Small intestine (tissue), 7 donors: ENCODE measurements at regions not wholly inside any gene's neighbourhood (a gene's known extent, or its start where the extent isn't known, plus 50 kb on each side); places are given as distances from the start of the nearest gene placed in this dataset.

ENCODE experiments used
- DNase-seq, 2 donors: peaks; one replicate each; pipeline versions ENCODE4 v3.0.0 to v3.0.0-alpha.2; 2013
- FAIRE-seq: peaks from 2 replicates; lab custom pipeline; 2012; peaks lifted over from hg19 to GRCh38; lab: Jason Lieb, UNC
- H3K27ac ChIP-seq, 3 donors: one replicate each; pipeline ENCODE4 v1.5.1; 2013; ENCODE audit warnings: low read length in 2 of 3, mild to moderate bottlenecking in 2 of 3, control low read depth in 1 of 3, inconsistent platforms in 1 of 3, low read depth in 1 of 3, moderate library complexity in 1 of 3
- H3K27me3 ChIP-seq, 3 donors: one replicate each; pipeline ENCODE4 v1.6.1; 2013; ENCODE audit warnings: low read length in 3 of 3, inconsistent platforms in 1 of 3; ENCODE audit not compliant: control insufficient read depth in 3 of 3, insufficient read depth in 3 of 3
- H3K36me3 ChIP-seq, 3 donors: one replicate each; pipeline ENCODE4 v1.6.1; 2013; ENCODE audit warnings: low read length in 3 of 3, inconsistent platforms in 1 of 3, low read depth in 1 of 3, mild to moderate bottlenecking in 1 of 3, moderate library complexity in 1 of 3; ENCODE audit not compliant: control insufficient read depth in 3 of 3, insufficient read depth in 2 of 3
- H3K4me1 ChIP-seq, 3 donors: one replicate each; pipeline ENCODE4 v1.6.1; 2013; ENCODE audit warnings: low read length in 2 of 3, inconsistent platforms in 1 of 3, low read depth in 1 of 3, mild to moderate bottlenecking in 1 of 3, moderate library complexity in 1 of 3; ENCODE audit not compliant: control insufficient read depth in 3 of 3, insufficient read depth in 2 of 3
- H3K4me3 ChIP-seq, 3 donors: one replicate each; pipeline ENCODE4 v1.5.1; 2013; ENCODE audit warnings: low read length in 3 of 3, control low read depth in 1 of 3, inconsistent platforms in 1 of 3, low read depth in 1 of 3, mild to moderate bottlenecking in 1 of 3, moderate library complexity in 1 of 3
- H3K9me3 ChIP-seq, 2 donors: one replicate each; pipeline ENCODE4 v1.6.1; 2013; ENCODE audit warnings: low read depth in 1 of 2, low read length in 1 of 2; ENCODE audit not compliant: control insufficient read depth in 2 of 2, insufficient read depth in 1 of 2
- WGBS, 3 donors: extraction: QIAGEN DNeasy Blood & Tissue Kit; methylation state at CpG; one replicate each; pipeline ENCODE4 v1.1.7; 2013; 5-methylcytosine and 5-hydroxymethylcytosine counted together
- donor health status: healthy with polysubstance abuse.
- donor health status: control.
- donor health status: control.
- donor health status: Bipolar disorder and iron deficiency.
- donor health status: healthy.

DNA sequence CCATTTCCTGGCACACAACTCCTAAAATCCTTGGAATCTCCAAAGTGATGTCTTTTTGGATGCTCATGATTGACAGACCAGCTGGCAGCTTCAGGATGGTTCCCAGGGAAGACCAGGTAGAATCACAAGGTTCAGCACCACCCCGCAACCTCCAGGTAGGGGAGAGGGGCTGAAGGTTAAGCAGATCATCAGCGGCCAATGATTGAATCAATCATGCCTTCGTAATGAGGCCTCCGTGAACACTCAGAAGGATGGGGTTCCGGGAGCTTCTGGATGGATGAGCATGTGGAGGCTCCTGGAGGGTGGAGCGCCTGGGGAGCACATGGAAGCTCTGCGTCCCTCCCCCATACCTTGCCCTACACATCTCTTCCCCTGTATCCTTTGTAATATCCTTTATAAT is 185.9 kb downstream of the SEC14L1 start:
- H3K4me1 ChIP-seq = peaks cover 18 to 88% (median 24%) of the 10 kb centered on the region in 3 donors
- H3K36me3 ChIP-seq = peaks cover 0 to 64% (median 0%) of the 10 kb centered on the region in 3 donors
- H3K27ac ChIP-seq = peak overlapping the region in 1 of 3 donors; percentile 72
- no peak overlapping the region for H3K4me3 ChIP-seq
- FAIRE-seq (no peak), DNase-seq (no peak)
- no peaks in the 10 kb centered on the region for H3K9me3 ChIP-seq
- 90 to 93% (median 92%) methylated on average over 7 of the region's 7 CpGs for WGBS, 3 donors
- H3K27me3 ChIP-seq = no peaks in the 10 kb centered on the region

GRCh38 chr17:77327181-77327565 is 186.4 kb downstream of the SEC14L1 start:
- WGBS, 3 donors = 70 to 84% (median 76%) methylated on average over 11 of the region's 11 CpGs
- no peaks in the 10 kb centered on the region for H3K9me3 ChIP-seq
- peaks cover 0 to 59% (median 0%) of the 10 kb centered on the region in 3 donors for H3K36me3 ChIP-seq
- H3K4me1 ChIP-seq = peaks cover 18 to 87% (median 24%) of the 10 kb centered on the region in 3 donors
- H3K4me3 ChIP-seq = no peak overlapping the region
- H3K27ac ChIP-seq = peak overlapping the region in 1 of 3 donors; percentile 72
- DNase-seq = no peak
- no peak for FAIRE-seq
- no peaks in the 10 kb centered on the region for H3K27me3 ChIP-seq

- peak overlapping the region in 1 of 3 donors; percentile 72 for H3K27ac ChIP-seq
- peaks cover 18 to 80% (median 23%) of the 10 kb centered on the region in 3 donors for H3K4me1 ChIP-seq
- no peaks in the 10 kb centered on the region for H3K27me3 ChIP-seq
- FAIRE-seq (no peak), DNase-seq (peak; percentile 77 to 82)
- 32 to 74% (median 44%) methylated on average over 29 of the region's 29 CpGs for WGBS, 3 donors
- no peak overlapping the region for H3K4me3 ChIP-seq
- H3K9me3 ChIP-seq = no peaks in the 10 kb centered on the region
- H3K36me3 ChIP-seq = peaks cover 0 to 52% (median 0%) of the 10 kb centered on the region in 3 donors
Measured at GRCh38 chr17:77327566-77328464, 187.0 kb downstream of the SEC14L1 start.

- Histone ChIP-seq H3K36me3 (peaks cover 0 to 50% (median 0%) of the 10 kb centered on the region in 3 donors), H3K27ac (peak overlapping the region in 1 of 3 donors; percentile 25), H3K4me3 (no peak overlapping the region), H3K4me1 (peaks cover 14 to 68% (median 20%) of the 10 kb centered on the region in 3 donors), H3K27me3 (no peaks in the 10 kb centered on the region), H3K9me3 (no peaks in the 10 kb centered on the region)
- 43 to 80% (median 63%) methylated on average over 14 to 15 of the region's 15 CpGs for WGBS, 3 donors
- no peak for FAIRE-seq
- peak in 1 of 2 donors; percentile 43 for DNase-seq
Measured at GRCh38 chr17:77328823-77329740, 188.3 kb downstream of the SEC14L1 start.

- H3K4me3 ChIP-seq = no peak overlapping the region
- H3K36me3 ChIP-seq = peaks cover 0 to 46% (median 0%) of the 10 kb centered on the region in 3 donors
- H3K27me3 ChIP-seq = no peaks in the 10 kb centered on the region
- peaks cover 9 to 61% (median 17%) of the 10 kb centered on the region in 3 donors for H3K4me1 ChIP-seq
- no peak overlapping the region for H3K27ac ChIP-seq
- H3K9me3 ChIP-seq = no peaks in the 10 kb centered on the region
- DNase-seq (peak in 1 of 2 donors; percentile 53), FAIRE-seq (no peak)
- WGBS, 3 donors = 76 to 88% (median 80%) methylated on average over 20 to 21 of the region's 21 CpGs
Measured at GRCh38 chr17:77329741-77330531, 189.2 kb downstream of the SEC14L1 start.

DNA sequence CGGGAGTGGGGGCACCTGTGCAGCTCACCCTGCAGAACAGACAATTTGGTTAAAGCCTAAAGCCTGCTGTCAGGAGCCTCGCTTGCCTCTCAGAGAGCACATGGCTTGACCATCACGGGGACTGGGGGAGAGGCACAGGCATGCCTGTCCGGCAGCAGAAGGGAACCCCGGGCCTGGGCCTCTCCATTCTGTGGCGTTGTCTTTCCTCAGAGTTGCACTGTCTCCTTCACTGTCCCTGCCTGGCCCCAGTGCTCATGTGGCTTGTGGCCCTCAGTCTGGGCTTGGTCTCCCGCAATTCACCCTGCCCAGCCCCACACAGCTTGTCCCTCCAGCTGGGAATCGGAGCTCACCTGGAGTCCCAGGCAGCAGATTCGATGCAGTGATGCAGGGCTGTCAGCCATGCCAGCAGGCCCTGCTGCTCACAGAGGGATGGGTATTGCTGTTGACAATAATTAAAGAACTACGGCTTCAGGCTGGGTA is 189.9 kb downstream of the SEC14L1 start:
- Histone ChIP-seq H3K4me3 (no peak overlapping the region), H3K27ac (no peak overlapping the region), H3K4me1 (peaks cover 5 to 54% (median 12%) of the 10 kb centered on the region in 3 donors), H3K9me3 (no peaks in the 10 kb centered on the region), H3K36me3 (peaks cover 0 to 42% (median 0%) of the 10 kb centered on the region in 3 donors), H3K27me3 (no peaks in the 10 kb centered on the region)
- 84 to 86% (median 84%) methylated on average over 10 of the region's 10 CpGs for WGBS, 3 donors
- FAIRE-seq = no peak
- DNase-seq = no peak

- DNase-seq (peak; percentile 90 to 92), FAIRE-seq (no peak)
- peaks cover 0 to 47% (median 11%) of the 10 kb centered on the region in 3 donors for H3K4me1 ChIP-seq
- no peaks in the 10 kb centered on the region for H3K27me3 ChIP-seq
- WGBS, 3 donors = 8 to 17% (median 9%) methylated on average over 20 to 23 of the region's 23 CpGs
- peak overlapping the region in 1 of 3 donors; percentile 25 for H3K27ac ChIP-seq
- H3K4me3 ChIP-seq = peak overlapping the region in 1 of 3 donors; percentile 14
- H3K36me3 ChIP-seq = peaks cover 0 to 35% (median 0%) of the 10 kb centered on the region in 3 donors
- H3K9me3 ChIP-seq = no peaks in the 10 kb centered on the region
Measured at GRCh38 chr17:77331301-77331864, 190.6 kb downstream of the SEC14L1 start.
